22Rv1 (cell line): ENCODE measurements at regions not wholly inside any gene's neighbourhood (a gene's known extent, or its start where the extent isn't known, plus 50 kb on each side); places are given as distances from the start of the nearest gene placed in this dataset.

Source experiments
- CTCF ChIP-seq: fragments of 450-650 bp; IDR thresholded peaks from 2 replicates; pipeline ENCODE4 v1.5.1; 2017; ENCODE audit warnings: mild to moderate bottlenecking
- ZFX ChIP-seq: fragments of 450-650 bp; IDR thresholded peaks from 2 replicates; pipeline ENCODE4 v1.6.1; 2017; ENCODE audit warnings: antibody characterized with exemption, borderline replicate concordance

GRCh38 chr3:3625544-3626271, 173.5 kb upstream of the LRRN1 start:
- no peak for TF ChIP-seq CTCF
- no peak for TF ChIP-seq ZFX
